ENCODE measurements at regions not wholly inside any gene's neighbourhood (a gene's known extent, or its start where the extent isn't known, plus 50 kb on each side); places are given as distances from the start of the nearest gene placed in this dataset.

DNA sequence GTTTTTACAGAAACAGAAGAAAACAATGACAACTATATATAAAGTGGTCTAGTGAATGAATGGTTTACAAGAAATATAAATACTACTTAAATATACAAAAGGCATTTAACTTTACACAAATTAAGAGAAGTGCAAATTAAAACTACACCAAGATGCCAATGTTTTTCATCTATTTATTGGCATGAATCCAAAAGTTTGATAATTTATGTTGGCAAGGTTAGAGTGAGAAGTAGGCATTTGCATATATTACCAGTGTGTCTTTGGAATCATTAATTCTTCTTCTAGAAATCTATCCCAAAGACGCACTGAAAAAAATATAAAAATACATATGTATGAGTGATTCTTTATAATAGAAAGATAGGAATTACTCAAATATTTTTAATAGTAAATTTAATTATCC lies 457.4 kb downstream of the MDFIC start:
- no peak overlapping the region for H3K4me2 ChIP-seq (ENCODE audit: low read length)
- H3K36me3 ChIP-seq (ENCODE audit: insufficient read depth, low read length), result no peaks in the 10 kb centered on the region
- no peaks in the 10 kb centered on the region for H4K20me1 ChIP-seq (ENCODE audit: insufficient read depth, low read length)
- H3K79me2 ChIP-seq (ENCODE audit: insufficient read depth, low read length), result no peaks in the 10 kb centered on the region
- H2AFZ ChIP-seq (ENCODE audit: low read length), result no peak overlapping the region
- no peaks in the 10 kb centered on the region for H3K4me1 ChIP-seq (ENCODE audit: insufficient read depth, low read length, severe bottlenecking)
- no peaks in the 10 kb centered on the region for H3F3A ChIP-seq (ENCODE audit: insufficient read depth, low read length)
- no peaks in the 10 kb centered on the region for H3K9me3 ChIP-seq (ENCODE audit: low read length)
- H3K9ac ChIP-seq (ENCODE audit: low read length), result no peak overlapping the region
- no peak overlapping the region for H3K4me3 ChIP-seq (ENCODE audit: low read depth, low read length, poor library complexity, severe bottlenecking)
- no peaks in the 10 kb centered on the region for H3K27me3 ChIP-seq (ENCODE audit: insufficient read depth, low read length)
- H3K27ac ChIP-seq (ENCODE audit: low read depth, low read length, poor library complexity, severe bottlenecking), result no peak overlapping the region
- H3K9me2 ChIP-seq (ENCODE audit: low read depth, low read length), result no peaks in the 10 kb centered on the region; the same call in 1 of the 2 replicates
- TF ChIP-seq EZH2 (IDR thresholded peaks at IDR 0.05; ENCODE audit: borderline replicate concordance, low read length) (no peak), CTCF (IDR thresholded peaks at IDR 0.05; ENCODE audit: low read length) (no peak)

DNA sequence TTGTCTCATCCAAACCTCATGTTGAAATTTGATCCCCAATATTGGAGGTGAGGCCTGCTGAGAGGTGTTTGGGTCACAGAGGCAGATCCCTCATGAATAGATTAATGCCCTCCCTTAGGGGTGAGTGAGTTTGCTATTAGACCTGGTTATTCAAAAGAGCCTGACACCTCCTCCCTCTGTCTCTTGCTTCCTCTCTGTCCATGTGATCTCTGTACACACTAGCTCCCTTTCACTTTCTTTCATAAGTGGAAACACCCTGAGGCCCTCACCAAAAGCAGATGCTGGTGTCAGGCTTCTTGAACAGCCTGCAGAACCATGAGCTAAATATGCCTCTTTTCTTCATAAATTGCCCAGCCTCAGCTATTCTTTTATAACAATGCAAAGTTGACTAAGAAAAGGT lies 447.1 kb downstream of the MDFIC start:
- H3K4me1 ChIP-seq (ENCODE audit: insufficient read depth, low read length, severe bottlenecking), result no peaks in the 10 kb centered on the region
- H3K9ac ChIP-seq (ENCODE audit: low read length), result no peak overlapping the region
- no peaks in the 10 kb centered on the region for H3K9me3 ChIP-seq (ENCODE audit: low read length)
- H3F3A ChIP-seq (ENCODE audit: insufficient read depth, low read length), result no peaks in the 10 kb centered on the region
- no peak overlapping the region for H3K4me2 ChIP-seq (ENCODE audit: low read length)
- H3K27ac ChIP-seq (ENCODE audit: low read depth, low read length, poor library complexity, severe bottlenecking), result no peak overlapping the region
- no peaks in the 10 kb centered on the region for H3K36me3 ChIP-seq (ENCODE audit: insufficient read depth, low read length)
- H3K27me3 ChIP-seq (ENCODE audit: insufficient read depth, low read length), result no peaks in the 10 kb centered on the region
- H3K9me2 ChIP-seq (ENCODE audit: low read depth, low read length), result no peaks in the 10 kb centered on the region
- H3K79me2 ChIP-seq (ENCODE audit: insufficient read depth, low read length), result no peaks in the 10 kb centered on the region
- H2AFZ ChIP-seq (ENCODE audit: low read length), result no peak overlapping the region
- no peak for TF ChIP-seq EZH2 (IDR thresholded peaks at IDR 0.05; ENCODE audit: borderline replicate concordance, low read length)
- TF ChIP-seq CTCF (IDR thresholded peaks at IDR 0.05; ENCODE audit: low read length), result no peak
- no peak overlapping the region for H3K4me3 ChIP-seq (ENCODE audit: low read depth, low read length, poor library complexity, severe bottlenecking)
- H4K20me1 ChIP-seq (ENCODE audit: insufficient read depth, low read length), result no peaks in the 10 kb centered on the region

- no peak overlapping the region for H3K9ac ChIP-seq (ENCODE audit: low read length)
- H2AFZ ChIP-seq (ENCODE audit: low read length), result no peak overlapping the region
- no peaks in the 10 kb centered on the region for H3K36me3 ChIP-seq (ENCODE audit: insufficient read depth, low read length)
- TF ChIP-seq CTCF (IDR thresholded peaks at IDR 0.05; ENCODE audit: low read length) (no peak), EZH2 (IDR thresholded peaks at IDR 0.05; ENCODE audit: borderline replicate concordance, low read length) (no peak)
- no peaks in the 10 kb centered on the region for H3K79me2 ChIP-seq (ENCODE audit: insufficient read depth, low read length)
- H3K4me3 ChIP-seq (ENCODE audit: low read depth, low read length, poor library complexity, severe bottlenecking), result no peak overlapping the region
- no peaks in the 10 kb centered on the region for H3K4me1 ChIP-seq (ENCODE audit: insufficient read depth, low read length, severe bottlenecking)
- H4K20me1 ChIP-seq (ENCODE audit: insufficient read depth, low read length), result no peaks in the 10 kb centered on the region
- no peaks in the 10 kb centered on the region for H3K9me3 ChIP-seq (ENCODE audit: low read length)
- H3F3A ChIP-seq (ENCODE audit: insufficient read depth, low read length), result no peaks in the 10 kb centered on the region
- no peaks in the 10 kb centered on the region for H3K27me3 ChIP-seq (ENCODE audit: insufficient read depth, low read length)
- H3K9me2 ChIP-seq (ENCODE audit: low read depth, low read length), result 0 out of 2 replicates have a peak, but pooled peaks cover 3% of the 10 kb centered on the region
- H3K27ac ChIP-seq (ENCODE audit: low read depth, low read length, poor library complexity, severe bottlenecking), result no peak overlapping the region
- no peak overlapping the region for H3K4me2 ChIP-seq (ENCODE audit: low read length)
Measured at GRCh38 chr7:115363916-115364315, 442.0 kb downstream of the MDFIC start.

Data from OCI-LY1 (cell line).